ENCODE measurements at regions not wholly inside any gene's neighbourhood (a gene's known extent, or its start where the extent isn't known, plus 50 kb on each side); places are given as distances from the start of the nearest gene placed in this dataset.

DNA sequence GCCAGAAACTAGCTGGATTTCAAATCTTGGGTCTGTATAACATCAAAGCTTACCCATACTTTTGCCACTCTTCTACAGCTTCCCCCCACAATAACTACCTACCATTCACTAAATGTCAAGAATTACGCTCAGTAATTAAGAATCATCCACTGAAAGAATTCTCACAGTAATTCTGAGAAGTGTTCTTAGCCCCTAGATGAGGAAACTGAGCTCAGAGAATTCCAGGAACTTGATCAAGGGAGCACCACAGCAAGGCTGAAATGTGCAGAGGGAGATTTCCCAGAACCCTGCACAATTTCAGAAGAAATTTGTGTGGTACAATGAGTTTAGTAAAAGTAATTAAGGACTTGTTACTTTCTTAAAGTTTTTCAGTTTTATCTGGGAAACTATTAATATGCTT is 194.5 kb upstream of the STK17B start:
- H3K27ac Mint-ChIP-seq (ENCODE audit: unreplicated experiment): peak overlapping the region; percentile 95
- peaks cover 5% of the 10 kb centered on the region for H3K27me3 Mint-ChIP-seq (ENCODE audit: unreplicated experiment)
- peaks cover 6% of the 10 kb centered on the region for H3K9me3 Mint-ChIP-seq (ENCODE audit: unreplicated experiment)
- H3K4me1 Mint-ChIP-seq (ENCODE audit: unreplicated experiment): peaks cover 55% of the 10 kb centered on the region
- DNase-seq (ENCODE audit: low spot score): no peak
- H3K4me3 Mint-ChIP-seq (ENCODE audit: unreplicated experiment): no peak overlapping the region
- no peaks in the 10 kb centered on the region for H3K36me3 Mint-ChIP-seq (ENCODE audit: low read depth, unreplicated experiment)
- TF ChIP-seq, protein P1, sequence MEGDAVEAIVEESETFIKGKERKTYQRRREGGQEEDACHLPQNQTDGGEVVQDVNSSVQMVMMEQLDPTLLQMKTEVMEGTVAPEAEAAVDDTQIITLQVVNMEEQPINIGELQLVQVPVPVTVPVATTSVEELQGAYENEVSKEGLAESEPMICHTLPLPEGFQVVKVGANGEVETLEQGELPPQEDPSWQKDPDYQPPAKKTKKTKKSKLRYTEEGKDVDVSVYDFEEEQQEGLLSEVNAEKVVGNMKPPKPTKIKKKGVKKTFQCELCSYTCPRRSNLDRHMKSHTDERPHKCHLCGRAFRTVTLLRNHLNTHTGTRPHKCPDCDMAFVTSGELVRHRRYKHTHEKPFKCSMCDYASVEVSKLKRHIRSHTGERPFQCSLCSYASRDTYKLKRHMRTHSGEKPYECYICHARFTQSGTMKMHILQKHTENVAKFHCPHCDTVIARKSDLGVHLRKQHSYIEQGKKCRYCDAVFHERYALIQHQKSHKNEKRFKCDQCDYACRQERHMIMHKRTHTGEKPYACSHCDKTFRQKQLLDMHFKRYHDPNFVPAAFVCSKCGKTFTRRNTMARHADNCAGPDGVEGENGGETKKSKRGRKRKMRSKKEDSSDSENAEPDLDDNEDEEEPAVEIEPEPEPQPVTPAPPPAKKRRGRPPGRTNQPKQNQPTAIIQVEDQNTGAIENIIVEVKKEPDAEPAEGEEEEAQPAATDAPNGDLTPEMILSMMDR (IDR thresholded peaks at IDR 0.05; ENCODE audit: unreplicated experiment): no peak

- H3K9me3 Mint-ChIP-seq (ENCODE audit: unreplicated experiment): peaks cover 6% of the 10 kb centered on the region
- H3K27ac Mint-ChIP-seq (ENCODE audit: unreplicated experiment): no peak overlapping the region
- H3K27me3 Mint-ChIP-seq (ENCODE audit: unreplicated experiment): peaks cover 2% of the 10 kb centered on the region
- no peaks in the 10 kb centered on the region for H3K36me3 Mint-ChIP-seq (ENCODE audit: low read depth, unreplicated experiment)
- peaks cover 48% of the 10 kb centered on the region for H3K4me1 Mint-ChIP-seq (ENCODE audit: unreplicated experiment)
- no peak overlapping the region for H3K4me3 Mint-ChIP-seq (ENCODE audit: unreplicated experiment)
- TF ChIP-seq, protein P1 (IDR thresholded peaks at IDR 0.05; ENCODE audit: unreplicated experiment): no peak
- DNase-seq (ENCODE audit: low spot score): no peak
Measured at GRCh38 chr2:196367633-196368032, 196.3 kb upstream of the STK17B start.

GRCh38 chr2:196368546-196369225 is 197.3 kb upstream of the STK17B start:
- Mint-ChIP-seq H3K4me3 (ENCODE audit: unreplicated experiment) (no peak overlapping the region), H3K27ac (ENCODE audit: unreplicated experiment) (no peak overlapping the region)

DNA sequence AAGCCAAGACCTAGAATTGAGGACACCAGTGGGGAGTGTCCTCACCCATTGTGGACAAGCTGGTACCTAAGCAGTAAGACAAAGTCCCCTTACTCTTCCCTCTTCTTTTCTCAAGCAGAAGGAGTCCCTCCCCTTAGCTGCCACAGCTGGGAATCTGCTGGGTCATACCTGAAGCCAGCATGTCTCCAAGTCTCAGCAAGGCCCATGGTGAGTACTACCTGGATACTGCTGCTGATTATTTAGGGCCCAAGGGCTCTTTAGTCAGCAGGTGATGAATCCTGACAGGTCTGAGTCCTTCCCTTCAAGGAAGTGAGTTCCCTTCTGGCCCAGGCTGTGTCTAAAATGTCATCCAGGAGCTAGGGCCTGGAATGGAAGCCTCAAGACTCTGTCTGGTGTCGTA is 198.6 kb upstream of the STK17B start:
- H3K4me1 Mint-ChIP-seq (ENCODE audit: unreplicated experiment): peaks cover 32% of the 10 kb centered on the region
- peaks cover 6% of the 10 kb centered on the region for H3K9me3 Mint-ChIP-seq (ENCODE audit: unreplicated experiment)
- no peak overlapping the region for H3K27ac Mint-ChIP-seq (ENCODE audit: unreplicated experiment)
- no peak overlapping the region for H3K4me3 Mint-ChIP-seq (ENCODE audit: unreplicated experiment)
- H3K27me3 Mint-ChIP-seq (ENCODE audit: unreplicated experiment): peaks cover 2% of the 10 kb centered on the region
- no peak for DNase-seq (ENCODE audit: low spot score)
- TF ChIP-seq, protein P1 (IDR thresholded peaks at IDR 0.05; ENCODE audit: unreplicated experiment): no peak
- H3K36me3 Mint-ChIP-seq (ENCODE audit: low read depth, unreplicated experiment): no peaks in the 10 kb centered on the region

More at GRCh38 chr2:196368546-196369225, 197.3 kb upstream of the STK17B start:
- peaks cover 42% of the 10 kb centered on the region for H3K4me1 Mint-ChIP-seq (ENCODE audit: unreplicated experiment)
- peaks cover 6% of the 10 kb centered on the region for H3K9me3 Mint-ChIP-seq (ENCODE audit: unreplicated experiment)
- DNase-seq (ENCODE audit: low spot score): no peak
- TF ChIP-seq, protein P1 (IDR thresholded peaks at IDR 0.05; ENCODE audit: unreplicated experiment): no peak
- peaks cover 2% of the 10 kb centered on the region for H3K27me3 Mint-ChIP-seq (ENCODE audit: unreplicated experiment)
- no peaks in the 10 kb centered on the region for H3K36me3 Mint-ChIP-seq (ENCODE audit: low read depth, unreplicated experiment)

DNA sequence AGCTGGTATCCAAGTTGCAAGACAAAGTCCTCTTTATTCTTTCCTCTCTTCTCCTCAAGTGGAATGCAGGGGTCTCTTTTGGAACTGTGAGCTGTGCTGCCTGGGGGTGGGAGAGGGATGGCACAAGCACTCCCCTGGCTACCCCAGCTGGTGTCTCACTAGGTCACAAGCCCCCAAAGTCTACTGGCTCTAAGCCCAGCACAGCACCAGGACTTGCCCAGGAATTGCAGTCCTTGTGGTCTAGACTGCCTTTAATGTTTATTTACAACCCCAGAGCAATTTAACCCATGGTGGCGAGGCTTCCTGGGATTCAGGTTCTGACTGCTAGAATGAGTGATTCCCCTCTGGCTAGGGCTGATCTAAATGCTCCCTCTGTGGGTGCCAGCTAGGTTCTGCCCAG is 199.0 kb upstream of the STK17B start:
- H3K4me1 Mint-ChIP-seq (ENCODE audit: unreplicated experiment): peaks cover 28% of the 10 kb centered on the region
- H3K4me3 Mint-ChIP-seq (ENCODE audit: unreplicated experiment): no peak overlapping the region
- TF ChIP-seq, protein P1 (IDR thresholded peaks at IDR 0.05; ENCODE audit: unreplicated experiment): no peak
- H3K36me3 Mint-ChIP-seq (ENCODE audit: low read depth, unreplicated experiment): no peaks in the 10 kb centered on the region
- H3K9me3 Mint-ChIP-seq (ENCODE audit: unreplicated experiment): peaks cover 6% of the 10 kb centered on the region
- no peak for DNase-seq (ENCODE audit: low spot score)
- H3K27ac Mint-ChIP-seq (ENCODE audit: unreplicated experiment): no peak overlapping the region
- peaks cover 2% of the 10 kb centered on the region for H3K27me3 Mint-ChIP-seq (ENCODE audit: unreplicated experiment)

Data from endothelial cell (in vitro differentiated cells).